HL-60 (cell line): ENCODE measurements at regions not wholly inside any gene's neighbourhood (a gene's known extent, or its start where the extent isn't known, plus 50 kb on each side); places are given as distances from the start of the nearest gene placed in this dataset.

Experiments
- DNase-seq, 2 experiments: peaks; one replicate each; pipeline ENCODE4 v3.0.0-alpha.2; 2010 to 2020; ENCODE audit warnings: low read depth in 1 of 2, low spot score in 1 of 2
- H3K27ac ChIP-seq: fragments of 250-450 bp; sonication (Bioruptor Pico); replicated peaks from 2 replicates; pipeline ENCODE4 v1.5.1; 2020; ENCODE audit warnings: mild to moderate bottlenecking, moderate library complexity
- H3K27me3 ChIP-seq: fragments of 250-450 bp; sonication (Bioruptor Pico); 2 replicates; pipeline ENCODE4 v1.5.1; 2021; ENCODE audit warnings: mild to moderate bottlenecking, moderate library complexity; ENCODE audit not compliant: insufficient read depth, poor library complexity, severe bottlenecking
- H3K4me3 ChIP-seq: replicated peaks from 2 replicates; pipeline ENCODE4 v1.5.1; 2011; ENCODE audit warnings: mild to moderate bottlenecking, control low read depth, low read length; ENCODE audit not compliant: insufficient read depth
- CTCF ChIP-seq: IDR thresholded peaks from one replicate; pipeline ENCODE4 v1.5.1; 2011; ENCODE audit warnings: low read length, control low read depth, inconsistent platforms; ENCODE audit not compliant: insufficient read depth
- GABPA ChIP-seq: IDR thresholded peaks from 2 replicates; pipeline ENCODE4 v1.6.1; 2012; ENCODE audit warnings: low read depth
- POLR2AphosphoS5 ChIP-seq: IDR thresholded peaks from 2 replicates; pipeline ENCODE4 v1.6.1; 2012; ENCODE audit warnings: low read depth
- REST ChIP-seq: IDR thresholded peaks from 2 replicates; pipeline ENCODE4 v1.6.1; 2012; ENCODE audit warnings: low read depth; ENCODE audit not compliant: insufficient replicate concordance
- SPI1 ChIP-seq: IDR thresholded peaks from 2 replicates; pipeline ENCODE4 v1.6.1; 2012; ENCODE audit warnings: low read depth, mild to moderate bottlenecking, borderline replicate concordance

GRCh38 chr2:163210430-163210918 is 371.9 kb upstream of the KCNH7 start:
- DNase-seq, result no peak
- Histone ChIP-seq H3K27me3 (no peaks in the 10 kb centered on the region), H3K4me3 (no peak overlapping the region), H3K27ac (no peak overlapping the region)
- TF ChIP-seq SPI1 (no peak), POLR2AphosphoS5 (no peak), CTCF (no peak), REST (no peak), GABPA (no peak)

DNA sequence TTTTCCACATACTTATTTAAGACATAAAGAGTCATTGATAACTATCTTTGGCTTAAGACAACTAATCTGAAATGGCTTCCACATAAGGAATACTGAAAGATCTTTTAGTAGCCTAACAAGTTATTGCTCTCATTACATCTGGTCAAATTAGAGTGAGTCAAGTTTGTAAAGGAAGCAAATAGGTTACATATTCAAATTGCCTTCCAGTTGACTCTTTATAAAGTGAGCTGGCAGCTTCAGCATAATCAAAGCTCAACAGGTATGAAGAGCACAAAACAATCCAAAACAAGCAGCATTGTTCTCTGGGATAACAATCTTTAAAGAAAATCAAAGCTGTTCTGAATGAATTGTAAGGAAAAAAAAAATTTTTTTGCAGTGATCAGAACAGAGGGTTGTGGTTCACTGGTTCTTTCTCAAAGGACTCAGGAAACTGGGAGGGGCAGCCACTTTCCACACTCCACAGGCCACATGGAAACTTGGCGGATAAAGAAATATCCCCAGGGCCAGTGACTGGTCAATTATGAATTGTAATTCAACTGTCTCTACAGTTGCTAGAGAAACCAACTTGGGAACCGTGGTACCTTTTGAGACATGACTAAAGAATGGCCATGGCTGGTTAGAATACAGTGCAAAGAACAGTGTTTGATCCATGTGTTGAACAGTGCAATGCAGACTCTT is 369.3 kb upstream of the KCNH7 start:
- no peak for DNase-seq
- no peak overlapping the region for H3K27ac ChIP-seq
- H3K27me3 ChIP-seq, result no peaks in the 10 kb centered on the region
- TF ChIP-seq REST (no peak), POLR2AphosphoS5 (no peak), GABPA (no peak), SPI1 (no peak), CTCF (no peak)
- no peak overlapping the region for H3K4me3 ChIP-seq

- H3K4me3 ChIP-seq, result no peak overlapping the region
- TF ChIP-seq CTCF (no peak), SPI1 (no peak), POLR2AphosphoS5 (no peak), GABPA (no peak), REST (no peak)
- H3K27me3 ChIP-seq, result no peaks in the 10 kb centered on the region
- no peak for DNase-seq
- H3K27ac ChIP-seq, result no peak overlapping the region
Measured at GRCh38 chr2:163205589-163206254, 367.2 kb upstream of the KCNH7 start.
